SK-N-SH (cell line): ENCODE measurements at regions not wholly inside any gene's neighbourhood (a gene's known extent, or its start where the extent isn't known, plus 50 kb on each side); places are given as distances from the start of the nearest gene placed in this dataset.

Experiments
- CTCF ChIA-PET: fragments of 300-600, 350-600 bp; formaldehyde crosslinking; extraction: SDS; loops from one replicate; lab custom pipeline; 2021; lab: Yijun Ruan, JAX
- POLR2A ChIA-PET: fragments of 350-600 bp; sonication (Branson Sonifier 250); formaldehyde crosslinking; extraction: SDS; loops from one replicate; lab custom pipeline; 2020; ENCODE audit warnings: antibody characterized with exemption, inconsistent platforms; lab: Yijun Ruan, JAX
- DNase-seq: peaks from one replicate; pipeline ENCODE4 v3.0.0; 2012
- H2AFZ ChIP-seq: fragments of 200-600 bp; sonication (generic); 2 replicates; pipeline ENCODE4 v1.8.1; 2016; ENCODE audit warnings: antibody characterized with exemption, mild to moderate bottlenecking, low read depth
- H3F3A ChIP-seq: fragments of 200-600 bp; sonication (generic); replicated peaks from 2 replicates; pipeline ENCODE3; 2016; ENCODE audit warnings: antibody characterized with exemption, mild to moderate bottlenecking; ENCODE audit not compliant: insufficient read depth
- H3K27ac ChIP-seq, 2 experiments: fragments of 200-500 bp in 1 of 2; fragments of 200-600 bp in 1 of 2; sonication (Bioruptor generic) in 1 of 2; sonication (generic), shearing (Covaris generic) in 1 of 2; 2 replicates each; pipeline versions ENCODE4 v1.5.1 to v1.6.1; 2014 to 2016; ENCODE audit warnings: low read depth in 2 of 2, inconsistent platforms in 1 of 2, low read length in 1 of 2, mild to moderate bottlenecking in 1 of 2, mixed read lengths in 1 of 2
- H3K27me3 ChIP-seq: fragments of 200-600 bp; sonication (generic), shearing (Covaris generic); 2 replicates; pipeline ENCODE4 v1.6.1; 2016; ENCODE audit warnings: mixed run types; ENCODE audit not compliant: insufficient read depth
- H3K36me3 ChIP-seq, 2 experiments: fragments of 200-500 bp in 1 of 2; fragments of 200-600 bp in 1 of 2; sonication (Bioruptor generic) in 1 of 2; sonication (generic) in 1 of 2; replicated peaks in 1 of 2; 2 replicates each; pipeline versions ENCODE3 to v1.5.1; 2014 to 2016; ENCODE audit warnings: low read length in 1 of 2, mild to moderate bottlenecking in 1 of 2; ENCODE audit not compliant: insufficient read depth in 2 of 2, control insufficient read depth in 1 of 2
- H3K4me1 ChIP-seq, 2 experiments: fragments of 200-500 bp in 1 of 2; fragments of 200-600 bp in 1 of 2; sonication (Bioruptor generic) in 1 of 2; sonication (generic), shearing (Covaris generic) in 1 of 2; 2 replicates each; pipeline versions ENCODE4 v1.5.1 to v1.6.1; 2014 to 2016; ENCODE audit warnings: low read depth in 1 of 2, low read length in 1 of 2, mixed run types in 1 of 2; ENCODE audit not compliant: insufficient read depth in 2 of 2, control insufficient read depth in 1 of 2
- H3K4me2 ChIP-seq: fragments of 200-600 bp; sonication (generic), shearing (Covaris generic); 2 replicates; pipeline ENCODE4 v1.6.1; 2017; ENCODE audit warnings: mixed run types
- H3K4me3 ChIP-seq, 2 experiments: fragments of 200-500 bp in 1 of 2; fragments of 200-600 bp in 1 of 2; sonication (Bioruptor generic) in 1 of 2; sonication (generic), shearing (Covaris generic) in 1 of 2; 2 replicates each; pipeline versions ENCODE4 v1.5.1 to v1.8.1; 2014 to 2016; ENCODE audit warnings: low read depth in 2 of 2, inconsistent platforms in 1 of 2, low read length in 1 of 2, mild to moderate bottlenecking in 1 of 2, mixed read lengths in 1 of 2, moderate library complexity in 1 of 2
- H3K79me2 ChIP-seq: fragments of 200-600 bp; sonication (generic); 2 replicates; pipeline ENCODE4 v1.8.1; 2017; ENCODE audit warnings: mild to moderate bottlenecking; ENCODE audit not compliant: insufficient read depth
- H3K9ac ChIP-seq: fragments of 200-600 bp; sonication (generic); 2 replicates; pipeline ENCODE4 v1.6.1; 2017; ENCODE audit warnings: mixed run types
- H3K9me2 ChIP-seq: fragments of 200-600 bp; sonication (generic); 2 replicates; pipeline ENCODE4 v1.6.1; 2017; ENCODE audit warnings: mixed run types
- H3K9me3 ChIP-seq: fragments of 200-600 bp; sonication (generic); 2 replicates; pipeline ENCODE4 v1.6.1; 2017; ENCODE audit warnings: mixed run types, mild to moderate bottlenecking, moderate library complexity
- H4K20me1 ChIP-seq: fragments of 200-600 bp; sonication (generic); 2 replicates; pipeline ENCODE4 v1.6.1; 2017; ENCODE audit warnings: mild to moderate bottlenecking, mixed run types; ENCODE audit not compliant: insufficient read depth
- ELF1 ChIP-seq: IDR thresholded peaks from 2 replicates; pipeline ENCODE4 v1.4.0; 2012
- EP300 ChIP-seq, 2 experiments: IDR thresholded peaks; 2 replicates each; pipeline versions ENCODE4 v1.4.0 to v1.6.1; 2012; ENCODE audit warnings: borderline replicate concordance in 1 of 2, low read depth in 1 of 2, low read length in 1 of 2
- EZH2phosphoT487 ChIP-seq: fragments of 200-600 bp; sonication (generic); IDR thresholded peaks from 2 replicates; pipeline ENCODE4 v1.6.1; 2017; ENCODE audit warnings: low read depth, mixed run types, mild to moderate bottlenecking, antibody characterized with exemption, moderate library complexity, borderline replicate concordance
- GABPA ChIP-seq: IDR thresholded peaks from 2 replicates; pipeline ENCODE4 v1.4.0; 2012; ENCODE audit warnings: low read depth, mild to moderate bottlenecking
- GATA2 ChIP-seq: sonication (generic); formaldehyde crosslinking; IDR thresholded peaks from 2 replicates; pipeline ENCODE4 v1.5.0; 2020; ENCODE audit warnings: mild to moderate bottlenecking, missing genetic modification reagents
- MXI1 ChIP-seq: IDR thresholded peaks from 2 replicates; pipeline ENCODE4 v1.6.1; 2012; ENCODE audit warnings: mild to moderate bottlenecking, low read depth, low read length, improper control_type of control experiment
- NFIC ChIP-seq: IDR thresholded peaks from 2 replicates; pipeline ENCODE4 v1.4.0; 2012; ENCODE audit warnings: borderline replicate concordance
- PBX3 ChIP-seq: IDR thresholded peaks from 2 replicates; pipeline ENCODE4; 2012
- RFX5 ChIP-seq: IDR thresholded peaks from 2 replicates; pipeline ENCODE4 v1.6.1; 2012; ENCODE audit warnings: mild to moderate bottlenecking, improper control_type of control experiment, low read length
- RXRA ChIP-seq: IDR thresholded peaks from 2 replicates; pipeline ENCODE4 v1.4.0; 2012; ENCODE audit warnings: low read depth, mild to moderate bottlenecking, borderline replicate concordance
- SIN3A ChIP-seq: IDR thresholded peaks from 2 replicates; pipeline ENCODE4 v1.6.1; 2012; ENCODE audit warnings: low read depth, mild to moderate bottlenecking, low read length, moderate library complexity, borderline replicate concordance
- SMC3 ChIP-seq: IDR thresholded peaks from 2 replicates; pipeline ENCODE4 v1.6.1; 2012; ENCODE audit warnings: low read depth, low read length, improper control_type of control experiment
- TEAD4 ChIP-seq: IDR thresholded peaks from 2 replicates; pipeline ENCODE4 v1.4.0; 2012; ENCODE audit warnings: mild to moderate bottlenecking, borderline replicate concordance; ENCODE audit not compliant: insufficient read depth
- ZBTB33 ChIP-seq: IDR thresholded peaks from 2 replicates; pipeline ENCODE4 v1.4.0; 2012; ENCODE audit warnings: low read depth, borderline replicate concordance
- WGBS: methylation state at CpG from one replicate; pipeline ENCODE4 v1.1.6; 2017; ENCODE audit warnings: low lambda C conversion rate; 5-methylcytosine and 5-hydroxymethylcytosine counted together
- TF ChIP-seq, protein P1 (sequence below): IDR thresholded peaks from 2 replicates; pipeline ENCODE4 v1.4.0; 2012; ENCODE audit warnings: low read depth
- TF ChIP-seq, protein P2 (sequence below): IDR thresholded peaks from 2 replicates; pipeline ENCODE4 v1.4.0; 2012; ENCODE audit warnings: low read depth, borderline replicate concordance

DNA sequence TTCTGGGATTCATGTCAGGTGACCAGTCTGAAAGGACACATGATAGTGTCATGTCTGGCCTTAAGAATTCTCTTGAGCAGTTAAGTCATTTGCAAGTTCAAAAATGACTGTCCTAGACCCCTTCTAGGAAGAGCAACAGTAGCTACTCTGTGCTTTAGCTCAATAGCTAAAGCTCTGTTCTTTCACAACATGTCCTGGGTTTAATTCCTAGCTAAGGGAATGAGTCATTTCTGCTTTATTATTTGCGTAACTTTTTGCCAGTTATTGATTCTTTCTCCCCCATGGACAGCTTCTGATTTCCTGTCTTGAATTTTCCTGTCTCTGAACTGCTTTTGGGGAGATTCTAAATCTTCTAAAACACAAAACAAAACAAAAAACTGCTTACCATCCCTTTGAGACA, 1055.8 kb upstream of the DIAPH2 start:
- Histone ChIP-seq H3K4me3 (no peak overlapping the region), H3K4me2 (no peak overlapping the region), H3K36me3 (no peaks in the 10 kb centered on the region), H3K27me3 (no peaks in the 10 kb centered on the region), H4K20me1 (no peaks in the 10 kb centered on the region), H3K9me3 (peaks cover 13% of the 10 kb centered on the region), H3K4me1 (no peaks in the 10 kb centered on the region), H2AFZ (no peak overlapping the region), H3K27ac (no peak overlapping the region), H3F3A (no peaks in the 10 kb centered on the region), H3K9me2 (no peaks in the 10 kb centered on the region), H3K79me2 (no peaks in the 10 kb centered on the region), H3K9ac (no peak overlapping the region)
- CTCF ChIA-PET: no interaction called here
- 4% methylated on average over 1 of the region's 1 CpG for WGBS
- TF ChIP-seq RFX5: no peak
- TF ChIP-seq ZBTB33: no peak
- TF ChIP-seq TEAD4: no peak
- TF ChIP-seq ELF1: no peak
- TF ChIP-seq EZH2phosphoT487: no peak
- no peak for TF ChIP-seq NFIC
- TF ChIP-seq SMC3: no peak
- TF ChIP-seq EP300 (IDR thresholded peaks at IDR 0.05; ENCODE audit: borderline replicate concordance in 1 of 2, low read depth in 1 of 2, low read length in 1 of 2): no peak
- TF ChIP-seq GABPA: no peak
- TF ChIP-seq MXI1: no peak
- TF ChIP-seq GATA2 (CRISPR knock-in tag): no peak
- POLR2A ChIA-PET: no interaction called here
- DNase-seq: no peak

DNA sequence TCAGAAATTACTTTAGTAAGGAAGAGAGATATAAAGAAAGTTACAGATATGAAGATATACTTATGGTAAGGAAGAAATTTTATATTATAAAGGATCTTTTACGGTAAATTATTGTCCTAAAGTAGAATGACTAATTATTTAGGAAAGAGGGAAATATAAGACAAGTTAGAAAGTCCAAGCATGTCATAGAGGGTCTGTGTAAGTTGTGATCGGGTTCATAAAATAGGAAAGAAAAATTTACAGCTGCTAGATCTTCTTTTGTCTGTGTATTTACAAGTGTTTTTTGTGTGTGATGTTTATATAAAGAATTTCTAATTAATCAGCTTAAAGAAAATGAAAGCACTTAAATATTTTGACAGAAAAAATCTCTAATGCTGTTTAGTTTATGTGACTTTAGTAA, 1054.9 kb upstream of the DIAPH2 start:
- Histone ChIP-seq H3K27me3 (no peaks in the 10 kb centered on the region), H3K9me2 (no peaks in the 10 kb centered on the region), H2AFZ (no peak overlapping the region), H3K4me1 (no peaks in the 10 kb centered on the region), H3K4me2 (no peak overlapping the region), H3F3A (no peaks in the 10 kb centered on the region)
- no peak for DNase-seq
- 16% methylated on average over 2 of the region's 2 CpGs for WGBS
- CTCF ChIA-PET: interaction anchor here (1.0 kb wide), 1 partner anchor 8 kb away, joined by 3 read pairs; no protein-coding TSS in a partner anchor
- TF ChIP-seq GATA2 (CRISPR knock-in tag): no peak
- TF ChIP-seq, protein P1, sequence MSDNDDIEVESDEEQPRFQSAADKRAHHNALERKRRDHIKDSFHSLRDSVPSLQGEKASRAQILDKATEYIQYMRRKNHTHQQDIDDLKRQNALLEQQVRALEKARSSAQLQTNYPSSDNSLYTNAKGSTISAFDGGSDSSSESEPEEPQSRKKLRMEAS: no peak
- no peak for TF ChIP-seq SIN3A
- TF ChIP-seq RXRA: no peak
- no peak for TF ChIP-seq ZBTB33
- TF ChIP-seq EP300 (IDR thresholded peaks at IDR 0.05; ENCODE audit: borderline replicate concordance in 1 of 2, low read depth in 1 of 2, low read length in 1 of 2): no peak
- TF ChIP-seq NFIC: no peak
- TF ChIP-seq EZH2phosphoT487: no peak
- TF ChIP-seq, protein P2, sequence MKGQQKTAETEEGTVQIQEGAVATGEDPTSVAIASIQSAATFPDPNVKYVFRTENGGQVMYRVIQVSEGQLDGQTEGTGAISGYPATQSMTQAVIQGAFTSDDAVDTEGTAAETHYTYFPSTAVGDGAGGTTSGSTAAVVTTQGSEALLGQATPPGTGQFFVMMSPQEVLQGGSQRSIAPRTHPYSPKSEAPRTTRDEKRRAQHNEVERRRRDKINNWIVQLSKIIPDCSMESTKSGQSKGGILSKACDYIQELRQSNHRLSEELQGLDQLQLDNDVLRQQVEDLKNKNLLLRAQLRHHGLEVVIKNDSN: no peak
- TF ChIP-seq PBX3: no peak
- TF ChIP-seq, all 33 proteins: peak for 0
- Histone ChIP-seq H3K27ac (no peak overlapping the region), H3K9ac (no peak overlapping the region), H3K79me2 (no peaks in the 10 kb centered on the region), H4K20me1 (no peaks in the 10 kb centered on the region), H3K36me3 (no peaks in the 10 kb centered on the region), H3K9me3 (peaks cover 13% of the 10 kb centered on the region), H3K4me3 (no peak overlapping the region)
- POLR2A ChIA-PET: no interaction called here
